Glutamatergic neuron (in vitro differentiated cells): ENCODE measurements at regions not wholly inside any gene's neighbourhood (a gene's known extent, or its start where the extent isn't known, plus 50 kb on each side); places are given as distances from the start of the nearest gene placed in this dataset.

Experiments used
- DNase-seq: peaks from one replicate; pipeline ENCODE4 v3.0.0; 2022
- H3K27ac Mint-ChIP-seq: one replicate; pipeline ENCODE4 v1.8.0; 2020; ENCODE audit warnings: mild to moderate bottlenecking, mixed read lengths, inconsistent platforms; ENCODE audit not compliant: unreplicated experiment
- H3K27me3 Mint-ChIP-seq: one replicate; pipeline ENCODE4 v1.8.0; 2020; ENCODE audit warnings: mild to moderate bottlenecking, moderate library complexity, mixed read lengths, inconsistent platforms; ENCODE audit not compliant: unreplicated experiment
- H3K36me3 Mint-ChIP-seq: one replicate; pipeline ENCODE4 v1.8.0; 2020; ENCODE audit warnings: mild to moderate bottlenecking, mixed read lengths, inconsistent platforms; ENCODE audit not compliant: unreplicated experiment
- H3K4me1 Mint-ChIP-seq: one replicate; pipeline ENCODE4 v1.8.0; 2020; ENCODE audit warnings: mild to moderate bottlenecking, low read depth, mixed read lengths, inconsistent platforms; ENCODE audit not compliant: unreplicated experiment
- H3K4me3 Mint-ChIP-seq: one replicate; pipeline ENCODE4 v1.8.0; 2020; ENCODE audit warnings: mild to moderate bottlenecking, mixed read lengths, inconsistent platforms; ENCODE audit not compliant: unreplicated experiment
- H3K9me3 Mint-ChIP-seq: one replicate; pipeline ENCODE4 v1.8.0; 2020; ENCODE audit warnings: mild to moderate bottlenecking, moderate library complexity, mixed read lengths, inconsistent platforms; ENCODE audit not compliant: unreplicated experiment
- CTCF ChIP-seq: fragments of 200-600 bp; sonication (generic); IDR thresholded peaks from one replicate; pipeline ENCODE4 v1.5.0; 2021; ENCODE audit not compliant: partially characterized antibody, unreplicated experiment

- DNase-seq = no peak
- Mint-ChIP-seq H3K27ac (no peak overlapping the region), H3K27me3 (no peaks in the 10 kb centered on the region), H3K9me3 (peaks cover 2% of the 10 kb centered on the region), H3K36me3 (no peaks in the 10 kb centered on the region), H3K4me3 (no peak overlapping the region), H3K4me1 (no peaks in the 10 kb centered on the region)
- TF ChIP-seq CTCF = no peak
These were observed 211.6 kb upstream of the TBL1X start for GRCh38 chrX:9253211-9253610.

- Mint-ChIP-seq H3K36me3 (peaks cover 11% of the 10 kb centered on the region), H3K4me1 (no peaks in the 10 kb centered on the region), H3K27me3 (no peaks in the 10 kb centered on the region), H3K4me3 (no peak overlapping the region), H3K9me3 (no peaks in the 10 kb centered on the region), H3K27ac (no peak overlapping the region)
- no peak for DNase-seq
- TF ChIP-seq CTCF = no peak
These were observed 207.0 kb upstream of the TBL1X start for GRCh38 chrX:9257718-9258420.

DNA sequence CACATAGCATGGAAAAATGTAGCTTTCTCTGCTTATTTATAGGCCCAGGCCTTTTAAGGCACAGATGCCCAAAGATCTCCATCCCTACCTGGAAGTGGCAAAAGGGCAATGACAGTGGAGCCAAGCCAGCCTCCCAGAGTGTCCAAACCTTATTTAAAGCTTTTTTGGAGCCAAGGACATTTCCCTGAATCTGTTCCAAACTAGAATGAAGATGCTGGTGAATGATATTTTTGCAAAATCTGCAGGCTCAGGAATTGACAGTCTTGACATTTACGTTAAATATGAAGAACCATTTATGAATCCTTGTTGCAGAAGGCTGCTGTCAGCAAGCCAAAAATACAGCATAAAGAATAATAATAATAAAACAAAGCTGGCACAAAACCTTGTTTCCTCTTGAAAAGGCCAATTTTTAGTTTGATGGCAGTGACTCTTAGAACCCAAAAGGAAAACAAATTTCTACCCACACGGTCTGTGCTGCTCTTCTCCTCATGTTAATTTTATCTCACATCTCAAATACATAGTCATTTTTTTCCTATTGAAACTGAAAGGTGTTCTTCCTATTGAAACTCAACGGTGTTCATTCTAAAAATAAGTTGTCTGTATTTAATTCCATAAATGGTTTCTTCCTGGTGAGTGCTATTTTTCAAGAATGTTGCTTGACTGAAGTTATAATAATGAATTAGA is 206.3 kb upstream of the TBL1X start:
- Mint-ChIP-seq H3K4me1 (no peaks in the 10 kb centered on the region), H3K36me3 (peaks cover 11% of the 10 kb centered on the region), H3K27ac (no peak overlapping the region), H3K9me3 (no peaks in the 10 kb centered on the region), H3K27me3 (no peaks in the 10 kb centered on the region), H3K4me3 (no peak overlapping the region)
- no peak for TF ChIP-seq CTCF
- no peak for DNase-seq

GRCh38 chrX:9260603-9261002 is 204.3 kb upstream of the TBL1X start:
- Mint-ChIP-seq H3K27me3 (no peaks in the 10 kb centered on the region), H3K36me3 (peaks cover 11% of the 10 kb centered on the region), H3K9me3 (peaks cover 2% of the 10 kb centered on the region), H3K4me1 (no peaks in the 10 kb centered on the region), H3K27ac (no peak overlapping the region), H3K4me3 (no peak overlapping the region)
- no peak for TF ChIP-seq CTCF
- DNase-seq = no peak

- Mint-ChIP-seq H3K27me3 (peaks cover 2% of the 10 kb centered on the region), H3K36me3 (no peaks in the 10 kb centered on the region), H3K27ac (no peak overlapping the region), H3K9me3 (peaks cover 4% of the 10 kb centered on the region), H3K4me3 (no peak overlapping the region), H3K4me1 (peaks cover 3% of the 10 kb centered on the region)
- TF ChIP-seq CTCF = no peak
- DNase-seq = no peak
These were observed 197.4 kb upstream of the TBL1X start for GRCh38 chrX:9267415-9267814.
